B cell (primary cell): ENCODE measurements at regions not wholly inside any gene's neighbourhood (a gene's known extent, or its start where the extent isn't known, plus 50 kb on each side); places are given as distances from the start of the nearest gene placed in this dataset.
A peak's percentile ranks its signal among the peaks of the same experiment; 100 is the strongest.
"Not testable (repeated sequence)": the region's sequence is repeated elsewhere in the genome, so short reads cannot be mapped to it uniquely, and the experiment has no call there.

Experiments
- ATAC-seq: fragments of 200-7000 bp; cut with Tn5 transposase; one replicate; pipeline ENCODE4 v1.10.0; 2021; ENCODE audit warnings: low read depth, mild to moderate bottlenecking, moderate number of reproducible peaks, moderate library complexity
- CTCF ChIA-PET: fragments of 350-600 bp; sonication (Branson Sonifier 250); formaldehyde crosslinking; loops from one replicate; lab custom pipeline; 2021; ENCODE audit warnings: antibody characterized with exemption, inconsistent platforms; lab: Charles Lee
- POLR2A ChIA-PET: fragments of 350-600 bp; sonication (Branson Sonifier 250); formaldehyde crosslinking; loops from one replicate; lab custom pipeline; 2021; ENCODE audit warnings: antibody characterized with exemption; lab: Charles Lee
- DNase-seq: peaks from one replicate; pipeline ENCODE4 v3.0.0; 2013
- H2AFZ ChIP-seq: 2 replicates; pipeline ENCODE4 v1.6.1; 2012; ENCODE audit warnings: mild to moderate bottlenecking, low read depth, low read length; ENCODE audit not compliant: insufficient read depth, poor library complexity, severe bottlenecking
- H3K27ac ChIP-seq, 2 donors: 1 replicate in 1 of 2; 2 replicates in 1 of 2; pipeline ENCODE4 v1.5.1; 2012 to 2013; ENCODE audit warnings: low read length in 2 of 2, mild to moderate bottlenecking in 2 of 2, moderate library complexity in 1 of 2
- H3K27me3 ChIP-seq, 4 experiments: fragments of 200-600 bp in 1 of 4; sonication (generic) in 1 of 4; replicated peaks in 1 of 4; 1 replicate in 2 of 4; 2 replicates in 2 of 4; pipeline versions ENCODE4 v1.6.1 to v1.7.0; 2013 to 2016; ENCODE audit warnings: low read length in 3 of 4, mild to moderate bottlenecking in 2 of 4, mixed read lengths in 1 of 4, moderate library complexity in 1 of 4; ENCODE audit not compliant: insufficient read depth in 4 of 4, control insufficient read depth in 3 of 4; ENCODE audit errors: control extremely low read depth in 1 of 4
- H3K36me3 ChIP-seq, 2 experiments: replicated peaks in 1 of 2; 1 replicate in 1 of 2; 2 replicates in 1 of 2; pipeline versions ENCODE4 v1.6.1 to v1.7.1; 2013; ENCODE audit warnings: low read length in 1 of 2; ENCODE audit not compliant: insufficient read depth in 2 of 2, control insufficient read depth in 1 of 2; ENCODE audit errors: control extremely low read depth in 1 of 2, extremely low read depth in 1 of 2
- H3K4me1 ChIP-seq, 2 donors: fragments of 200-600 bp in 1 of 2; sonication (generic) in 1 of 2; 1 replicate in 1 of 2; 2 replicates in 1 of 2; pipeline versions ENCODE4 v1.5.1 to v1.6.1; 2013 to 2017; ENCODE audit warnings: low read length in 2 of 2; ENCODE audit not compliant: control insufficient read depth in 2 of 2, insufficient read depth in 2 of 2
- H3K4me2 ChIP-seq: replicated peaks from 2 replicates; pipeline ENCODE3; 2012; ENCODE audit warnings: mild to moderate bottlenecking, low read depth, low read length; ENCODE audit not compliant: poor library complexity, severe bottlenecking
- H3K4me3 ChIP-seq, 5 experiments: fragments of 200-600 bp in 1 of 5; sonication (generic) in 1 of 5; 1 replicate in 3 of 5; 2 replicates in 2 of 5; pipeline versions ENCODE4 v1.5.1 to v1.7.0; 2011 to 2016; ENCODE audit warnings: low read length in 4 of 5, mild to moderate bottlenecking in 4 of 5, low read depth in 2 of 5, control low read depth in 1 of 5, moderate library complexity in 1 of 5; ENCODE audit not compliant: insufficient read depth in 1 of 5; ENCODE audit errors: control extremely low read depth in 1 of 5, extremely low read depth in 1 of 5
- H3K79me2 ChIP-seq: fragments of 200-600 bp; sonication (generic); one replicate; pipeline ENCODE4 v1.6.0; 2016; ENCODE audit warnings: low read length; ENCODE audit not compliant: control insufficient read depth, insufficient read depth
- H3K9ac ChIP-seq: fragments of 200-600 bp; sonication (generic); 2 replicates; pipeline ENCODE4 v1.6.1; 2017; ENCODE audit warnings: mild to moderate bottlenecking, low read length, moderate library complexity
- H3K9me3 ChIP-seq, 3 donors: one replicate each; pipeline versions ENCODE4 v1.6.1 to v1.7.1; 2013; ENCODE audit warnings: low read length in 2 of 3; ENCODE audit not compliant: control insufficient read depth in 2 of 3, insufficient read depth in 1 of 3; ENCODE audit errors: control extremely low read depth in 1 of 3
- H4K20me1 ChIP-seq: 2 replicates; pipeline ENCODE4 v1.6.0; 2012; ENCODE audit warnings: mild to moderate bottlenecking, low read length; ENCODE audit not compliant: insufficient read depth, control insufficient read depth, poor library complexity, severe bottlenecking
- H3K27ac Mint-ChIP-seq: one replicate; pipeline ENCODE4 v1.8.0; 2021; ENCODE audit warnings: mixed read lengths
- H3K27me3 Mint-ChIP-seq: one replicate; pipeline ENCODE4 v1.8.0; 2021; ENCODE audit warnings: mixed read lengths
- H3K4me1 Mint-ChIP-seq: one replicate; pipeline ENCODE4 v1.8.0; 2021; ENCODE audit warnings: mixed read lengths
- H3K4me3 Mint-ChIP-seq: one replicate; pipeline ENCODE4 v1.8.0; 2021; ENCODE audit warnings: mixed read lengths
- H3K9me3 Mint-ChIP-seq: one replicate; pipeline ENCODE4 v1.8.0; 2022; ENCODE audit warnings: mixed read lengths; ENCODE audit not compliant: insufficient read depth
- EZH2 ChIP-seq: IDR thresholded peaks from 2 replicates; pipeline ENCODE4 v1.6.1; 2012; ENCODE audit warnings: borderline replicate concordance, low read depth, mild to moderate bottlenecking, moderate library complexity, low read length; ENCODE audit not compliant: insufficient read depth, poor library complexity, severe bottlenecking
- WGBS: methylation state at CpG from one replicate; pipeline ENCODE4 v1.1.5; 2013; ENCODE audit warnings: missing lambda C conversion rate; ENCODE audit not compliant: insufficient coverage; 5-methylcytosine and 5-hydroxymethylcytosine counted together
- intact Hi-C: fragments of 100-400 bp; cut with micrococcal nuclease; formaldehyde crosslinking; loops from one replicate; pipeline ENCODE4 v1.10.0; 2022
- TF ChIP-seq, protein P1 (sequence below): fragments of 200-600 bp; IDR thresholded peaks from one replicate; pipeline ENCODE4 v1.8.0; 2022; ENCODE audit warnings: antibody characterized with exemption, mild to moderate bottlenecking

- H2AFZ ChIP-seq: peak overlapping the region; percentile 5
- H3K4me2 ChIP-seq: peak overlapping the region; percentile 14
- ChIA-PET CTCF (no interaction called here), POLR2A (no interaction called here)
- Mint-ChIP-seq H3K4me3 (peak overlapping the region; percentile 25), H3K27me3 (peaks cover 12% of the 10 kb centered on the region), H3K27ac (no peak overlapping the region), H3K9me3 (no peaks in the 10 kb centered on the region), H3K4me1 (peaks cover 27% of the 10 kb centered on the region)
- H3K9me3 ChIP-seq: no peaks in the 10 kb centered on the region
- peaks cover 0 to 16% (median 2%) of the 10 kb centered on the region in 4 experiments for H3K27me3 ChIP-seq
- H3K27ac ChIP-seq: no peak overlapping the region
- H3K79me2 ChIP-seq: no peaks in the 10 kb centered on the region
- no peaks in the 10 kb centered on the region for H3K36me3 ChIP-seq
- no peak for ATAC-seq
- intact Hi-C loops: no loop called here
- no peak overlapping the region for H3K4me3 ChIP-seq
- TF ChIP-seq, protein P1, sequence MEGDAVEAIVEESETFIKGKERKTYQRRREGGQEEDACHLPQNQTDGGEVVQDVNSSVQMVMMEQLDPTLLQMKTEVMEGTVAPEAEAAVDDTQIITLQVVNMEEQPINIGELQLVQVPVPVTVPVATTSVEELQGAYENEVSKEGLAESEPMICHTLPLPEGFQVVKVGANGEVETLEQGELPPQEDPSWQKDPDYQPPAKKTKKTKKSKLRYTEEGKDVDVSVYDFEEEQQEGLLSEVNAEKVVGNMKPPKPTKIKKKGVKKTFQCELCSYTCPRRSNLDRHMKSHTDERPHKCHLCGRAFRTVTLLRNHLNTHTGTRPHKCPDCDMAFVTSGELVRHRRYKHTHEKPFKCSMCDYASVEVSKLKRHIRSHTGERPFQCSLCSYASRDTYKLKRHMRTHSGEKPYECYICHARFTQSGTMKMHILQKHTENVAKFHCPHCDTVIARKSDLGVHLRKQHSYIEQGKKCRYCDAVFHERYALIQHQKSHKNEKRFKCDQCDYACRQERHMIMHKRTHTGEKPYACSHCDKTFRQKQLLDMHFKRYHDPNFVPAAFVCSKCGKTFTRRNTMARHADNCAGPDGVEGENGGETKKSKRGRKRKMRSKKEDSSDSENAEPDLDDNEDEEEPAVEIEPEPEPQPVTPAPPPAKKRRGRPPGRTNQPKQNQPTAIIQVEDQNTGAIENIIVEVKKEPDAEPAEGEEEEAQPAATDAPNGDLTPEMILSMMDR: no peak
- TF ChIP-seq EZH2: no peak
- 70% methylated on average over 3 of the region's 5 CpGs for WGBS
- H3K9ac ChIP-seq: no peak overlapping the region
- peaks cover 18 to 26% of the 10 kb centered on the region in 2 donors for H3K4me1 ChIP-seq
- H4K20me1 ChIP-seq: no peaks in the 10 kb centered on the region
- DNase-seq: no peak
These were observed 146.8 kb upstream of the NRIP1 start for GRCh38 chr21:15211491-15212133.

GRCh38 chr21:15212206-15212605 lies 147.4 kb upstream of the NRIP1 start:
- DNase-seq (peak; percentile 43), ATAC-seq (peak; percentile 31)
- Mint-ChIP-seq H3K9me3 (no peaks in the 10 kb centered on the region), H3K4me3 (no peak overlapping the region), H3K27me3 (peaks cover 12% of the 10 kb centered on the region), H3K4me1 (peaks cover 21% of the 10 kb centered on the region), H3K27ac (no peak overlapping the region)
- no peak overlapping the region for H3K27ac ChIP-seq
- intact Hi-C loops: no loop called here
- H3K4me3 ChIP-seq: no peak overlapping the region
- no peaks in the 10 kb centered on the region for H3K36me3 ChIP-seq
- no CpG with 5 or more reads among the region's 2 CpGs for WGBS
- H3K4me2 ChIP-seq: peak overlapping the region; percentile 14
- H3K27me3 ChIP-seq: peaks cover 0 to 13% (median 1%) of the 10 kb centered on the region in 4 experiments
- no peaks in the 10 kb centered on the region for H4K20me1 ChIP-seq
- H3K79me2 ChIP-seq: no peaks in the 10 kb centered on the region
- no peaks in the 10 kb centered on the region for H3K9me3 ChIP-seq
- no peak for TF ChIP-seq EZH2
- TF ChIP-seq, protein P1: no peak
- H3K9ac ChIP-seq: no peak overlapping the region
- H2AFZ ChIP-seq: no peak overlapping the region
- POLR2A ChIA-PET: no interaction called here
- peaks cover 12 to 20% of the 10 kb centered on the region in 2 donors for H3K4me1 ChIP-seq
- CTCF ChIA-PET: no interaction called here

DNA sequence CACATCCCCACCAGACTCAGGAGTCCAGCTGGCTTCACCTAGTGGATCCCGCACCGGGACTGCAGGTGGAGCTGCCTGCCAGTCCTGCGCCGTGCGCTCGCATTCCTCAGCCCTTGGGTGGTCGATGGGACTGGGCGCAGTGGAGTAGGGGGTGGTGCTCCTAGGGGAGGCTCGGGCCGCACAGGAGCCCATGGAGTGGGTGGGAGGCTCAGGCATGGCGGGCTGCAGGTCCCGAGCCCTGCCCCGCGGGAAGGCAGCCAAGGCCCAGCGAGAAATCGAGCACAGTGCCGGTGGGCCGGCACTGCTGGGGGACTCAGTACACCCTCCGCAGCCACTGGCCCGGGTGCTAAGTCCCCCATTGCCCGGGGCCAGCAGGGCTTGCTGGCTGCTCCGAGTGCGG lies 153.7 kb upstream of the NRIP1 start:
- H3K4me1 Mint-ChIP-seq: peaks cover 11% of the 10 kb centered on the region
- CTCF ChIA-PET, ATAC-seq: not testable (repeated sequence)

More for the DNA sequence above, 153.7 kb upstream of the NRIP1 start:
- POLR2A ChIA-PET, H3K27ac ChIP-seq, H3K4me3 Mint-ChIP-seq, H3K9ac ChIP-seq, H3K4me1 ChIP-seq, H3K9me3 ChIP-seq, H3K79me2 ChIP-seq, H3K27me3 ChIP-seq, H3K27me3 Mint-ChIP-seq, DNase-seq, H3K27ac Mint-ChIP-seq, H3K4me3 ChIP-seq, H3K36me3 ChIP-seq, H2AFZ ChIP-seq, intact Hi-C loops, H4K20me1 ChIP-seq, H3K9me3 Mint-ChIP-seq, H3K4me2 ChIP-seq: not testable (repeated sequence)
- no CpG with 5 or more reads among the region's 23 CpGs for WGBS
